Liver (tissue), 3 donors: ENCODE measurements at regions not wholly inside any gene's neighbourhood (a gene's known extent, or its start where the extent isn't known, plus 50 kb on each side); places are given as distances from the start of the nearest gene placed in this dataset.

ENCODE experiments used
- CTCF ChIP-seq: fragments of 150-350 bp; IDR thresholded peaks from 2 replicates; pipeline ENCODE4 v1.5.1; 2017; ENCODE audit warnings: improper control_type of control experiment, low read depth, low read length; ENCODE audit not compliant: missing input control
- GABPA ChIP-seq, 2 donors: IDR thresholded peaks in 1 of 2; conservative IDR thresholded peaks in 1 of 2; 2 replicates each; pipeline ENCODE4 v1.6.1; 2016; ENCODE audit warnings: antibody characterized with exemption in 2 of 2, mild to moderate bottlenecking in 1 of 2, moderate library complexity in 1 of 2
- RAD21 ChIP-seq, 2 donors: IDR thresholded peaks; 2 replicates each; pipeline ENCODE4 v1.6.1; 2016; ENCODE audit warnings: antibody characterized with exemption in 2 of 2, mild to moderate bottlenecking in 2 of 2
- REST ChIP-seq: IDR thresholded peaks from 2 replicates; pipeline ENCODE4 v1.6.1; 2016; ENCODE audit warnings: antibody characterized with exemption, mild to moderate bottlenecking
- SP1 ChIP-seq: IDR thresholded peaks from 2 replicates; pipeline ENCODE4 v1.6.1; 2018; ENCODE audit warnings: antibody characterized with exemption, mild to moderate bottlenecking
- TAF1 ChIP-seq: conservative IDR thresholded peaks from 2 replicates; pipeline ENCODE4 v1.6.1; 2016; ENCODE audit warnings: antibody characterized with exemption, mild to moderate bottlenecking
- TF ChIP-seq, protein P1 (sequence below): IDR thresholded peaks from 2 replicates; pipeline ENCODE4 v1.6.1; 2016; ENCODE audit warnings: antibody characterized with exemption
- donor health status: healthy.
- donor health status: healthy.

GRCh38 chr15:93185796-93186195 lies 96.8 kb upstream of the RGMA start:
- TF ChIP-seq CTCF (no peak), TAF1 (no peak), GABPA (IDR thresholded peaks at IDR 0.05 in 1 of 2, conservative IDR thresholded peaks at IDR 0.05 in 1 of 2) (no peak), SP1 (no peak), REST (no peak), RAD21 (IDR thresholded peaks at IDR 0.05) (no peak)
- TF ChIP-seq, protein P1, sequence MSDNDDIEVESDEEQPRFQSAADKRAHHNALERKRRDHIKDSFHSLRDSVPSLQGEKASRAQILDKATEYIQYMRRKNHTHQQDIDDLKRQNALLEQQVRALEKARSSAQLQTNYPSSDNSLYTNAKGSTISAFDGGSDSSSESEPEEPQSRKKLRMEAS, result no peak
